Ishikawa (cell line): ENCODE measurements at regions not wholly inside any gene's neighbourhood (a gene's known extent, or its start where the extent isn't known, plus 50 kb on each side); places are given as distances from the start of the nearest gene placed in this dataset.

ENCODE experiments used
- CEBPB ChIP-seq: IDR thresholded peaks from 2 replicates; pipeline ENCODE4 v1.6.1; 2012
- CREB1 ChIP-seq: IDR thresholded peaks from 2 replicates; pipeline ENCODE4 v1.6.1; 2012; ENCODE audit warnings: low read depth
- EGR1 ChIP-seq: IDR thresholded peaks from 2 replicates; pipeline ENCODE4 v1.6.1; 2012
- EP300 ChIP-seq: IDR thresholded peaks from 2 replicates; pipeline ENCODE4 v1.6.1; 2012; ENCODE audit warnings: borderline replicate concordance
- FOXM1 ChIP-seq: IDR thresholded peaks from 2 replicates; pipeline ENCODE4 v1.6.1; 2012; ENCODE audit warnings: low read depth, borderline replicate concordance
- MAX ChIP-seq: IDR thresholded peaks from 2 replicates; pipeline ENCODE4 v1.6.1; 2012
- NFIC ChIP-seq: IDR thresholded peaks from 2 replicates; pipeline ENCODE4 v1.6.1; 2012
- RAD21 ChIP-seq: IDR thresholded peaks from 2 replicates; pipeline ENCODE4 v1.6.1; 2012; ENCODE audit warnings: low read depth
- REST ChIP-seq: IDR thresholded peaks from 2 replicates; pipeline ENCODE4 v1.6.1; 2012; ENCODE audit warnings: low read depth, mild to moderate bottlenecking
- TAF1 ChIP-seq: IDR thresholded peaks from 2 replicates; pipeline ENCODE4 v1.6.1; 2012; ENCODE audit warnings: low read depth, mild to moderate bottlenecking
- TCF12 ChIP-seq: IDR thresholded peaks from 2 replicates; pipeline ENCODE4 v1.6.1; 2012; ENCODE audit warnings: low read depth
- TEAD4 ChIP-seq: IDR thresholded peaks from 2 replicates; pipeline ENCODE4 v1.6.1; 2012
- YY1 ChIP-seq: IDR thresholded peaks from 2 replicates; pipeline ENCODE4 v1.6.1; 2012; ENCODE audit warnings: low read depth
- ZBTB7A ChIP-seq: IDR thresholded peaks from 2 replicates; pipeline ENCODE4 v1.6.1; 2012; ENCODE audit warnings: low read depth
- TF ChIP-seq, protein P1 (sequence below): IDR thresholded peaks from 2 replicates; pipeline ENCODE4 v1.6.1; 2012

GRCh38 chr6:22886650-22887581 lies 317.6 kb downstream of the HDGFL1 start:
- TF ChIP-seq RAD21, result no peak

- TF ChIP-seq CEBPB, result no peak
- no peak for TF ChIP-seq TEAD4
- TF ChIP-seq TCF12, result no peak
- TF ChIP-seq REST, result no peak
- TF ChIP-seq ZBTB7A, result no peak
- no peak for TF ChIP-seq FOXM1
- TF ChIP-seq EGR1, result no peak
- TF ChIP-seq, protein P1, sequence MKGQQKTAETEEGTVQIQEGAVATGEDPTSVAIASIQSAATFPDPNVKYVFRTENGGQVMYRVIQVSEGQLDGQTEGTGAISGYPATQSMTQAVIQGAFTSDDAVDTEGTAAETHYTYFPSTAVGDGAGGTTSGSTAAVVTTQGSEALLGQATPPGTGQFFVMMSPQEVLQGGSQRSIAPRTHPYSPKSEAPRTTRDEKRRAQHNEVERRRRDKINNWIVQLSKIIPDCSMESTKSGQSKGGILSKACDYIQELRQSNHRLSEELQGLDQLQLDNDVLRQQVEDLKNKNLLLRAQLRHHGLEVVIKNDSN, result no peak
- no peak for TF ChIP-seq RAD21
- no peak for TF ChIP-seq MAX
- no peak for TF ChIP-seq TAF1
- no peak for TF ChIP-seq YY1
- no peak for TF ChIP-seq CREB1
- no peak for TF ChIP-seq NFIC
Observed at GRCh38 chr6:22888163-22888752, 318.9 kb downstream of the HDGFL1 start.

- TF ChIP-seq EGR1 (no peak), TEAD4 (no peak), FOXM1 (no peak), MAX (no peak), TCF12 (no peak), ZBTB7A (no peak), CEBPB (no peak), TAF1 (no peak), NFIC (no peak), REST (no peak), YY1 (no peak), RAD21 (no peak), EP300 (no peak), CREB1 (no peak)
- TF ChIP-seq, protein P1, result no peak
Observed at GRCh38 chr6:22891934-22892333, 322.6 kb downstream of the HDGFL1 start.

GRCh38 chr6:22892452-22892851 lies 323.1 kb downstream of the HDGFL1 start:
- TF ChIP-seq NFIC, result peak; percentile 14; the same call in 1 of the 2 replicates
- no peak for TF ChIP-seq MAX

DNA sequence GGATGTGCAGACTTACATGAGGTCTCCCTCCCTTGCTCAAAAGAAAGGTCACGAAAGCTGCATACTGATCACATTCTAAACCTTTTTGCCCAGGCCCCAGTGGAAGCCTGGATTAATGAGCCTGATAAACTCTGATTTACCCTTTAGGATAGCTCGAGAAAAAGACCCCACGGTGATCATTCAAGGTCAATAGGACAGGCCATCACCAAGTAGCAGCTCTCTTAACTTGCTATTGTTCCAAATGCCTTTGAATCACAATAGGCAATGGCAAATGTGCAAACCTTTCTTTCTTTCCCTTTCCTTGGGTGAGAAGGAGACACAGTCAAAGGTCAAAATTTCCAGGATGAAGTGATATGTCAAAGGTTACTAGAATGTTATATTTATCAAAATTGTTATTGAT lies 327.3 kb downstream of the HDGFL1 start:
- TF ChIP-seq MAX (no peak), TCF12 (no peak), TAF1 (no peak), ZBTB7A (no peak), EGR1 (no peak), CREB1 (no peak), TEAD4 (no peak), REST (no peak), FOXM1 (no peak), RAD21 (no peak), CEBPB (no peak)
- TF ChIP-seq, protein P1, result no peak
